Astrocyte (in vitro differentiated cells and primary cell): ENCODE measurements at regions not wholly inside any gene's neighbourhood (a gene's known extent, or its start where the extent isn't known, plus 50 kb on each side); places are given as distances from the start of the nearest gene placed in this dataset.

Source experiments
- DNase-seq: peaks from one replicate; pipeline ENCODE4 v3.0.0-alpha.2; 2010; ENCODE audit warnings: low read depth
- FAIRE-seq: peaks from 2 replicates; lab custom pipeline; 2011; peaks lifted over from hg19 to GRCh38; lab: Jason Lieb, UNC
- H2AFZ ChIP-seq: 2 replicates; pipeline ENCODE4 v1.6.0; 2012; ENCODE audit warnings: low read depth, low read length, inconsistent platforms
- H3K27ac ChIP-seq: 2 replicates; pipeline ENCODE4 v1.5.1; 2011; ENCODE audit warnings: low read depth, low read length, inconsistent platforms
- H3K27me3 ChIP-seq: 2 replicates; pipeline ENCODE4 v1.6.0; 2011; ENCODE audit warnings: low read length, inconsistent platforms; ENCODE audit not compliant: insufficient read depth
- H3K36me3 ChIP-seq: 2 replicates; pipeline ENCODE4 v1.5.1; 2011; ENCODE audit warnings: low read length, inconsistent platforms; ENCODE audit not compliant: insufficient read depth
- H3K4me1 ChIP-seq: 2 replicates; pipeline ENCODE4 v1.5.1; 2011; ENCODE audit warnings: low read length, inconsistent platforms; ENCODE audit not compliant: insufficient read depth
- H3K4me2 ChIP-seq: 2 replicates; pipeline ENCODE4 v1.6.0; 2012; ENCODE audit warnings: low read length, inconsistent platforms
- H3K4me3 ChIP-seq: 2 replicates; pipeline ENCODE4 v1.5.1; 2011; ENCODE audit warnings: low read depth, mild to moderate bottlenecking, low read length, inconsistent platforms; ENCODE audit not compliant: insufficient read depth
- H3K79me2 ChIP-seq: 2 replicates; pipeline ENCODE4 v1.6.0; 2012; ENCODE audit warnings: mild to moderate bottlenecking, low read length, inconsistent platforms; ENCODE audit not compliant: insufficient read depth
- H3K9ac ChIP-seq: 2 replicates; pipeline ENCODE4 v1.6.0; 2012; ENCODE audit warnings: mild to moderate bottlenecking, low read length, inconsistent platforms
- H3K9me3 ChIP-seq: 2 replicates; pipeline ENCODE4 v1.5.1; 2012; ENCODE audit warnings: low read depth, mild to moderate bottlenecking, low read length, inconsistent platforms; ENCODE audit not compliant: insufficient read depth
- H4K20me1 ChIP-seq: 2 replicates; pipeline ENCODE4 v1.6.0; 2012; ENCODE audit warnings: low read length, inconsistent platforms; ENCODE audit not compliant: insufficient read depth
- H3K27ac Mint-ChIP-seq: one replicate; pipeline ENCODE4 v1.8.0; 2021; ENCODE audit warnings: mild to moderate bottlenecking, mixed read lengths; ENCODE audit not compliant: unreplicated experiment
- H3K27me3 Mint-ChIP-seq: one replicate; pipeline ENCODE4 v1.8.0; 2021; ENCODE audit warnings: low read depth, mixed read lengths; ENCODE audit not compliant: unreplicated experiment
- H3K36me3 Mint-ChIP-seq: one replicate; pipeline ENCODE4 v1.8.0; 2021; ENCODE audit warnings: low read depth, mixed read lengths; ENCODE audit not compliant: unreplicated experiment
- H3K4me1 Mint-ChIP-seq: one replicate; pipeline ENCODE4 v1.8.0; 2021; ENCODE audit warnings: low read depth, mixed read lengths; ENCODE audit not compliant: unreplicated experiment
- H3K4me3 Mint-ChIP-seq: one replicate; pipeline ENCODE4 v1.8.0; 2021; ENCODE audit warnings: mild to moderate bottlenecking, moderate library complexity, mixed read lengths; ENCODE audit not compliant: unreplicated experiment
- H3K9me3 Mint-ChIP-seq: one replicate; pipeline ENCODE4 v1.8.0; 2021; ENCODE audit warnings: mild to moderate bottlenecking, mixed read lengths; ENCODE audit not compliant: unreplicated experiment
- CTCF ChIP-seq: IDR thresholded peaks from 2 replicates; pipeline ENCODE4 v1.5.1; 2011; ENCODE audit warnings: low read depth, mild to moderate bottlenecking, inconsistent platforms, low read length, moderate library complexity; ENCODE audit not compliant: insufficient read depth
- EZH2 ChIP-seq: IDR thresholded peaks from 2 replicates; pipeline ENCODE4 v1.6.1; 2012; ENCODE audit warnings: mild to moderate bottlenecking, low read length, inconsistent platforms; ENCODE audit not compliant: insufficient read depth

- H3K27me3 Mint-ChIP-seq: peaks cover 7% of the 10 kb centered on the region
- no peak overlapping the region for H2AFZ ChIP-seq
- H3K36me3 ChIP-seq: no peaks in the 10 kb centered on the region
Observed at GRCh38 chr13:53144826-53145225, 116.2 kb downstream of the OLFM4 start.

GRCh38 chr13:53150568-53150967 is 122.0 kb downstream of the OLFM4 start:
- Mint-ChIP-seq H3K9me3 (no peaks in the 10 kb centered on the region), H3K4me1 (no peaks in the 10 kb centered on the region), H3K4me3 (no peak overlapping the region), H3K36me3 (no peaks in the 10 kb centered on the region), H3K27ac (peak overlapping the region; percentile 45), H3K27me3 (peaks cover 7% of the 10 kb centered on the region)
- H3K9ac ChIP-seq: no peak overlapping the region
- no peak overlapping the region for H3K4me2 ChIP-seq
- no peak for DNase-seq
- H3K4me3 ChIP-seq: no peak overlapping the region
- H3K79me2 ChIP-seq: no peaks in the 10 kb centered on the region
- no peak overlapping the region for H3K27ac ChIP-seq
- no peaks in the 10 kb centered on the region for H3K27me3 ChIP-seq
- no peaks in the 10 kb centered on the region for H3K36me3 ChIP-seq
- no peaks in the 10 kb centered on the region for H3K4me1 ChIP-seq
- TF ChIP-seq CTCF (no peak), EZH2 (no peak)
- H2AFZ ChIP-seq: no peak overlapping the region
- no peak for FAIRE-seq
- no peaks in the 10 kb centered on the region for H4K20me1 ChIP-seq
- no peaks in the 10 kb centered on the region for H3K9me3 ChIP-seq

More at GRCh38 chr13:53144826-53145225, 116.2 kb downstream of the OLFM4 start:
- FAIRE-seq: no peak
- DNase-seq: no peak
- Mint-ChIP-seq H3K4me3 (no peak overlapping the region), H3K4me1 (no peaks in the 10 kb centered on the region), H3K36me3 (no peaks in the 10 kb centered on the region), H3K9me3 (no peaks in the 10 kb centered on the region), H3K27ac (no peak overlapping the region)
- Histone ChIP-seq H3K79me2 (no peaks in the 10 kb centered on the region), H4K20me1 (no peaks in the 10 kb centered on the region), H3K9me3 (no peaks in the 10 kb centered on the region), H3K4me1 (no peaks in the 10 kb centered on the region), H3K9ac (no peak overlapping the region), H3K4me2 (no peak overlapping the region), H3K4me3 (no peak overlapping the region), H3K27ac (no peak overlapping the region), H3K27me3 (no peaks in the 10 kb centered on the region)
- TF ChIP-seq EZH2: no peak
- no peak for TF ChIP-seq CTCF

- Histone ChIP-seq H3K9ac (no peak overlapping the region), H3K27ac (no peak overlapping the region), H3K4me1 (no peaks in the 10 kb centered on the region), H3K4me3 (no peak overlapping the region), H3K9me3 (no peaks in the 10 kb centered on the region), H2AFZ (no peak overlapping the region), H4K20me1 (no peaks in the 10 kb centered on the region), H3K36me3 (no peaks in the 10 kb centered on the region), H3K27me3 (no peaks in the 10 kb centered on the region), H3K79me2 (no peaks in the 10 kb centered on the region), H3K4me2 (no peak overlapping the region)
- peak; percentile 55 for TF ChIP-seq CTCF
- no peak for TF ChIP-seq EZH2
- H3K9me3 Mint-ChIP-seq: no peaks in the 10 kb centered on the region
- FAIRE-seq (no peak), DNase-seq (no peak)
- no peaks in the 10 kb centered on the region for H3K4me1 Mint-ChIP-seq
- no peak overlapping the region for H3K4me3 Mint-ChIP-seq
- no peaks in the 10 kb centered on the region for H3K36me3 Mint-ChIP-seq
- peaks cover 7% of the 10 kb centered on the region for H3K27me3 Mint-ChIP-seq
- H3K27ac Mint-ChIP-seq: peak overlapping the region; percentile 56
Observed at GRCh38 chr13:53151336-53152056, 122.9 kb downstream of the OLFM4 start.
